Ishikawa (cell line): ENCODE measurements at regions not wholly inside any gene's neighbourhood (a gene's known extent, or its start where the extent isn't known, plus 50 kb on each side); places are given as distances from the start of the nearest gene placed in this dataset.
A peak's percentile ranks its signal among the peaks of the same experiment; 100 is the strongest.

Source experiments
- CEBPB ChIP-seq: IDR thresholded peaks from 2 replicates; pipeline ENCODE4 v1.6.1; 2012
- CREB1 ChIP-seq: IDR thresholded peaks from 2 replicates; pipeline ENCODE4 v1.6.1; 2012; ENCODE audit warnings: low read depth
- EGR1 ChIP-seq: IDR thresholded peaks from 2 replicates; pipeline ENCODE4 v1.6.1; 2012
- EP300 ChIP-seq: IDR thresholded peaks from 2 replicates; pipeline ENCODE4 v1.6.1; 2012; ENCODE audit warnings: borderline replicate concordance
- FOXM1 ChIP-seq: IDR thresholded peaks from 2 replicates; pipeline ENCODE4 v1.6.1; 2012; ENCODE audit warnings: low read depth, borderline replicate concordance
- MAX ChIP-seq: IDR thresholded peaks from 2 replicates; pipeline ENCODE4 v1.6.1; 2012
- NFIC ChIP-seq: IDR thresholded peaks from 2 replicates; pipeline ENCODE4 v1.6.1; 2012
- RAD21 ChIP-seq: IDR thresholded peaks from 2 replicates; pipeline ENCODE4 v1.6.1; 2012; ENCODE audit warnings: low read depth
- REST ChIP-seq: IDR thresholded peaks from 2 replicates; pipeline ENCODE4 v1.6.1; 2012; ENCODE audit warnings: low read depth, mild to moderate bottlenecking
- TAF1 ChIP-seq: IDR thresholded peaks from 2 replicates; pipeline ENCODE4 v1.6.1; 2012; ENCODE audit warnings: low read depth, mild to moderate bottlenecking
- TCF12 ChIP-seq: IDR thresholded peaks from 2 replicates; pipeline ENCODE4 v1.6.1; 2012; ENCODE audit warnings: low read depth
- TEAD4 ChIP-seq: IDR thresholded peaks from 2 replicates; pipeline ENCODE4 v1.6.1; 2012
- USF1 ChIP-seq: IDR thresholded peaks from 2 replicates; pipeline ENCODE4 v1.6.1; 2012
- YY1 ChIP-seq: IDR thresholded peaks from 2 replicates; pipeline ENCODE4 v1.6.1; 2012; ENCODE audit warnings: low read depth
- ZBTB7A ChIP-seq: IDR thresholded peaks from 2 replicates; pipeline ENCODE4 v1.6.1; 2012; ENCODE audit warnings: low read depth

DNA sequence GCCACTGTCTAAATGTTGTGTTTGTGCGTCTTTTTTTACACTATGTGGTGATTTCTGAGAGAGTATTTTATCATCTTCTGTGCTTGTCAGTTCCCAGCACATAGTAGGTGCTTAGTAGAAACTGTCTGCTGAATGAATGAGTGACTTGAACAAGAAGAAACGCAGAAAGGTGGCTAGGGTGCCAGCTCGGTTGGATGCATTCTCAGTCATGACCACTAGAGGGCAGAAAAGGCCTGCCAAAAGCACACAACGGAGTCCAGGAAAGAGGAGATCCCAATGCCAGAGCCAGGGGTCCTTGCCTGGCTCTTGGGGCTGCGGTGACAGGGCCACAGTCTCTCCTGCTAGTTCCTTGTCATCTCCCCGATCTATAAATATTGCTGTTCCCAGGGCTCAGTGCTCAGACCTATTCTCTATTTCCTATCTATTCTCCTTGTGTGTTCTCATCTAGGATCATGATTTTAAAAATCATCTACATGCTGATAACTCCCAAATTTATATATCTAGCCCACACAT lies 57.3 kb upstream of the CCL1 start:
- TF ChIP-seq RAD21 (peak; percentile 83), TAF1 (no peak)

- TF ChIP-seq CREB1 = no peak
- TF ChIP-seq REST = no peak
- no peak for TF ChIP-seq YY1
- TF ChIP-seq TEAD4 = no peak
- TF ChIP-seq EGR1 = no peak
- no peak for TF ChIP-seq NFIC
Observed at GRCh38 chr17:34416116-34416515, 53.1 kb upstream of the CCL1 start.

GRCh38 chr17:34414339-34414738 lies 51.3 kb upstream of the CCL1 start:
- TF ChIP-seq RAD21 (no peak), TCF12 (no peak), CEBPB (no peak), YY1 (no peak), REST (no peak), EGR1 (no peak), TAF1 (no peak), EP300 (no peak), NFIC (no peak), TEAD4 (no peak), FOXM1 (no peak), CREB1 (no peak), USF1 (no peak), ZBTB7A (no peak), MAX (no peak)

DNA sequence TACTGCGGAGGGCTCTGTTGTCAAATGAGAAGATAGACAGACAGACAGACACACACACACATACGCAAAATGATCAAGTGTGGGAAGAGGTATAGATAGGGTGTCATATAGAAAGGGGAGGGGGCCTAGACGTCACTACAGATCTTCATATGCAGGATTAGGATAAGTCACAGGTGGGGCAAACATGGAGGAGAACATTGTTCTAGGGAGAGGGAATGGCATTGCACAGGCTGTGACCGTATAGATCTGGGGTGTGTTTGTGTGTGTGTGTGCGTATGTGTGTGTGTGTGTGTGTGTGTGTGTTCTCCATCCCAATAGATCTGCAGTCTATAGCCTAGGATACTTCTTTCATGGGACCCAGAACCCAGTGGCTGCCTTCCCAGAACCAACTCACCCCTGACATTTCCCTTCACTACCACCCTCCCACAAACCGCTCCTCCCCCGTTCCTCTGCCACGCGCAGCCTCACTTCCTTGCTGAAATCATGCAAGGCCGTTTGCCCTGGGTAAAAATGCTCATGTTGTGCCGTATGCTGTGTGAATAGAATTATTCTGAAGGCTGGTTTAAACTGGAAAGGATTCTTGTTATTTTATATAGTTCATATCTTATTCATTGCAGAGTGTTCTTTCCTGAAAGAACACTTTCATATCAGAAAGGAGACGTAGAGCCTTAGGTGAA lies 50.5 kb upstream of the CCL1 start:
- no peak for TF ChIP-seq CEBPB
- TF ChIP-seq USF1 = no peak
- no peak for TF ChIP-seq YY1

- TF ChIP-seq USF1 (no peak), RAD21 (no peak), EP300 (no peak), TAF1 (no peak), NFIC (no peak), FOXM1 (no peak), TCF12 (no peak), TEAD4 (no peak), CREB1 (no peak), ZBTB7A (no peak), CEBPB (no peak), MAX (no peak), YY1 (no peak), EGR1 (no peak), REST (no peak)
Observed at GRCh38 chr17:34412965-34413441, 50.0 kb upstream of the CCL1 start.
